Upper lobe of left lung (tissue), 4 donors: ENCODE measurements at regions not wholly inside any gene's neighbourhood (a gene's known extent, or its start where the extent isn't known, plus 50 kb on each side); places are given as distances from the start of the nearest gene placed in this dataset.

Source experiments
- EP300 ChIP-seq, 4 donors: sonication (generic); formaldehyde crosslinking; IDR thresholded peaks; one replicate each; pipeline ENCODE4 v1.5.1; 2017; ENCODE audit warnings: antibody characterized with exemption in 4 of 4, control low read depth in 2 of 4
- POLR2A ChIP-seq, 4 donors: fragments of 450-650 bp; IDR thresholded peaks; one replicate each; pipeline ENCODE4 v1.5.1; 2016 to 2017; ENCODE audit warnings: antibody characterized with exemption in 4 of 4, mild to moderate bottlenecking in 2 of 4
- POLR2AphosphoS5 ChIP-seq, 2 donors: sonication (generic); formaldehyde crosslinking; IDR thresholded peaks; one replicate each; pipeline ENCODE4 v1.5.1; 2017; ENCODE audit warnings: antibody characterized with exemption in 2 of 2
- TF ChIP-seq, protein P1 (sequence below), 6 experiments: fragments of 450-650 bp in 4 of 6; fragments of 200-600 bp in 2 of 6; sonication (generic) in 2 of 6; IDR thresholded peaks; one replicate each; pipeline ENCODE4 v1.5.1; 2016 to 2019; ENCODE audit warnings: antibody characterized with exemption in 6 of 6

DNA sequence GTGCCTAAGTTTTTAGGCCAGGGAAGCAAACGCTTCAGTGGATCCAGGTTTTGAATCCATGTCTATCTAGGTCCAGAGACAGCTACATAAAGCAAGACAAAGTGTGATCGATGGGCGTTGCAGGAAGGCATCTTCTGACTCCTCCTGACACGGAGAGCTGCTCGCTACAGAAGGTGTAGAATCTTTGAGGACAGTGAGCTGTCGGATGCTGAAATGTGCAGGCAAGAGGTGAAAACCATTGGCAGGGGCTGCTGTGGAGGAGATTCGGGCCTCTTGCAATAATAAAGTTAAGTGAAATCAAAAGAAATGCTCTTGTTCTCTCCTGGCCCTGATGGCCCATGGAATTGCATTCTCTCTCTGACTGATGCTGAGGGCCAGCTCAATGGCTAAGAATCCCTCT is 336.2 kb downstream of the CYRIA start:
- no peak for TF ChIP-seq POLR2A (IDR thresholded peaks at IDR 0.05)
- TF ChIP-seq, protein P1, sequence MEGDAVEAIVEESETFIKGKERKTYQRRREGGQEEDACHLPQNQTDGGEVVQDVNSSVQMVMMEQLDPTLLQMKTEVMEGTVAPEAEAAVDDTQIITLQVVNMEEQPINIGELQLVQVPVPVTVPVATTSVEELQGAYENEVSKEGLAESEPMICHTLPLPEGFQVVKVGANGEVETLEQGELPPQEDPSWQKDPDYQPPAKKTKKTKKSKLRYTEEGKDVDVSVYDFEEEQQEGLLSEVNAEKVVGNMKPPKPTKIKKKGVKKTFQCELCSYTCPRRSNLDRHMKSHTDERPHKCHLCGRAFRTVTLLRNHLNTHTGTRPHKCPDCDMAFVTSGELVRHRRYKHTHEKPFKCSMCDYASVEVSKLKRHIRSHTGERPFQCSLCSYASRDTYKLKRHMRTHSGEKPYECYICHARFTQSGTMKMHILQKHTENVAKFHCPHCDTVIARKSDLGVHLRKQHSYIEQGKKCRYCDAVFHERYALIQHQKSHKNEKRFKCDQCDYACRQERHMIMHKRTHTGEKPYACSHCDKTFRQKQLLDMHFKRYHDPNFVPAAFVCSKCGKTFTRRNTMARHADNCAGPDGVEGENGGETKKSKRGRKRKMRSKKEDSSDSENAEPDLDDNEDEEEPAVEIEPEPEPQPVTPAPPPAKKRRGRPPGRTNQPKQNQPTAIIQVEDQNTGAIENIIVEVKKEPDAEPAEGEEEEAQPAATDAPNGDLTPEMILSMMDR (IDR thresholded peaks at IDR 0.05): no peak
- no peak for TF ChIP-seq POLR2AphosphoS5 (IDR thresholded peaks at IDR 0.05)
- no peak for TF ChIP-seq EP300 (IDR thresholded peaks at IDR 0.05)
